ENCODE measurements at regions not wholly inside any gene's neighbourhood (a gene's known extent, or its start where the extent isn't known, plus 50 kb on each side); places are given as distances from the start of the nearest gene placed in this dataset.

DNA sequence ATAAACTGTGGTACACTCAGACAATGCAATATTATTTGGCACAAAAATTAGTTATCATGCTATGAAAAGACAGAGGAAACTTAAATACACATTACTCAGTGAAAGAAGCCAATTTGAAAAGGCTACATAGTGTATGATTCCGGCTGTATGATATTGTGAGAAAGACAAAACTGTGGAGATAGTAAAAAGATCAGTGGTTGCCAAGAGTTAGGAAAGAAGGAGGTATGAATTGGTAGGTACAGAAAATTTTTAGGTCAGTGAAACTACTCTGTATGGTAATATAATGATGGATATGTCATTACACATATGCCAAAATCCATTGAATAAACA, 458.8 kb upstream of the CBLB start (continued):
- TF ChIP-seq, protein P1, sequence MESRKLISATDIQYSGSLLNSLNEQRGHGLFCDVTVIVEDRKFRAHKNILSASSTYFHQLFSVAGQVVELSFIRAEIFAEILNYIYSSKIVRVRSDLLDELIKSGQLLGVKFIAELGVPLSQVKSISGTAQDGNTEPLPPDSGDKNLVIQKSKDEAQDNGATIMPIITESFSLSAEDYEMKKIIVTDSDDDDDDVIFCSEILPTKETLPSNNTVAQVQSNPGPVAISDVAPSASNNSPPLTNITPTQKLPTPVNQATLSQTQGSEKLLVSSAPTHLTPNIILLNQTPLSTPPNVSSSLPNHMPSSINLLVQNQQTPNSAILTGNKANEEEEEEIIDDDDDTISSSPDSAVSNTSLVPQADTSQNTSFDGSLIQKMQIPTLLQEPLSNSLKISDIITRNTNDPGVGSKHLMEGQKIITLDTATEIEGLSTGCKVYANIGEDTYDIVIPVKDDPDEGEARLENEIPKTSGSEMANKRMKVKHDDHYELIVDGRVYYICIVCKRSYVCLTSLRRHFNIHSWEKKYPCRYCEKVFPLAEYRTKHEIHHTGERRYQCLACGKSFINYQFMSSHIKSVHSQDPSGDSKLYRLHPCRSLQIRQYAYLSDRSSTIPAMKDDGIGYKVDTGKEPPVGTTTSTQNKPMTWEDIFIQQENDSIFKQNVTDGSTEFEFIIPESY (IDR thresholded peaks at IDR 0.05; ENCODE audit: borderline replicate concordance, low read depth): no peak
- no peak for TF ChIP-seq ELF1 (IDR thresholded peaks at IDR 0.05)

DNA sequence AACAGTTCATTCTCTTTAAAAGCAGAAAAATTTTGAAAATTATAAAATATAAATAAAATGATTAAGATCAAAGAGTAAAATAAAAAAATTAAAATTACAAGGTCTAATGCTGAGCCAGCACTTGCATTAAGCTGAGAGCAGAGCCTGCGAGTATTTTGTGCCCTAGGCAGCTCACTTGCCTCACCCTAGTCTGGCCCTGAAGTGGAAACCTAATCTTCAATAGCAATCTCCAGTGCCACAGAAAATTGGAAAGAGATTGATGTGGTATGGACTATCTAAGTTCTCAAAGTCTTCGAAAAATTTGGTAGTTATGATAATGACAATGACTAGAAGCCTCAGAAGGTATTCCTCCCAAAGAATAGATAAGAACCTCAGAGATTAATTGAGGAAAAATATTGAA, 459.4 kb upstream of the CBLB start:
- POLR2A ChIA-PET: no interaction called here
- TF ChIP-seq EZH2phosphoT487 (IDR thresholded peaks at IDR 0.05; ENCODE audit: borderline replicate concordance, low read depth) (no peak), GATA2 (CRISPR knock-in tag; IDR thresholded peaks at IDR 0.05) (peak; percentile 23; the same call in 1 of the 2 replicates)
- TF ChIP-seq, protein P2, sequence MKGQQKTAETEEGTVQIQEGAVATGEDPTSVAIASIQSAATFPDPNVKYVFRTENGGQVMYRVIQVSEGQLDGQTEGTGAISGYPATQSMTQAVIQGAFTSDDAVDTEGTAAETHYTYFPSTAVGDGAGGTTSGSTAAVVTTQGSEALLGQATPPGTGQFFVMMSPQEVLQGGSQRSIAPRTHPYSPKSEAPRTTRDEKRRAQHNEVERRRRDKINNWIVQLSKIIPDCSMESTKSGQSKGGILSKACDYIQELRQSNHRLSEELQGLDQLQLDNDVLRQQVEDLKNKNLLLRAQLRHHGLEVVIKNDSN (IDR thresholded peaks at IDR 0.05; ENCODE audit: borderline replicate concordance, low read depth): no peak
- Histone ChIP-seq H2AFZ (ENCODE audit: low read depth) (no peak overlapping the region), H3K27ac (ENCODE audit: low read depth in 2 of 2, low read length in 1 of 2) (no peak overlapping the region), H3K4me3 (ENCODE audit: low read depth in 2 of 2, low read length in 1 of 2) (no peak overlapping the region), H4K20me1 (ENCODE audit: insufficient read depth) (no peaks in the 10 kb centered on the region), H3K9me2 (no peaks in the 10 kb centered on the region), H3K9ac (no peak overlapping the region), H3K36me3 (replicated peaks in 1 of 2; ENCODE audit: control insufficient read depth in 1 of 2, insufficient read depth in 2 of 2, low read length in 1 of 2) (no peaks in the 10 kb centered on the region), H3K4me1 (ENCODE audit: control insufficient read depth in 1 of 2, insufficient read depth in 2 of 2, low read depth in 1 of 2, low read length in 1 of 2) (peaks cover 0 to 8% of the 10 kb centered on the region in 2 experiments; a peak in 3 of 4 replicates), H3K4me2 (no peak overlapping the region), H3K79me2 (ENCODE audit: insufficient read depth) (no peaks in the 10 kb centered on the region), H3F3A (replicated peaks; ENCODE audit: insufficient read depth) (no peaks in the 10 kb centered on the region), H3K27me3 (ENCODE audit: insufficient read depth) (no peaks in the 10 kb centered on the region), H3K9me3 (no peaks in the 10 kb centered on the region)
- 80% methylated on average over 2 of the region's 2 CpGs for WGBS (ENCODE audit: low lambda C conversion rate)
- DNase-seq: no peak
- CTCF ChIA-PET: no interaction called here

DNA sequence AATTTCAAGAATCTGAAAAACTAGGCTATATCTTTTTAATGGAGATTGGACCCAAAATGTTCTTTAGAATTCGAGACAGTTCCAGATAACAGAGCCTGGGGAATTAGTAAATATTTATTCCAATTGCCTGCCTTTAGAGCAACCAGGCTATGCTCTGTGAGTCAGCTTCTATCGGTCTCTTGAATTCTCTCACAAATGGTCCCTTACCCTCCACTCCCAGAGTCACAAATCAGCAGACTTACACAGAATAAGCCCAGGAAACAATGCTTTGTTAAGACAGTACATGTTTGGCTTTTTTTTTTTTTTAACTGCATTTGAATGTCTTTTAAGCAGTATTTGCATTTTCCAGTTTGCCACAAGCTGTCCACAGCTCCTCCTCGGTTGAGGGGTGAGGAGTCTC, 460.7 kb upstream of the CBLB start:
- no peak for DNase-seq
- ChIA-PET POLR2A (no interaction called here), CTCF (no interaction called here)
- Histone ChIP-seq H2AFZ (ENCODE audit: low read depth) (no peak overlapping the region), H3K4me1 (ENCODE audit: control insufficient read depth in 1 of 2, insufficient read depth in 2 of 2, low read depth in 1 of 2, low read length in 1 of 2) (peaks cover 0 to 8% of the 10 kb centered on the region in 2 experiments; a peak in 3 of 4 replicates), H4K20me1 (ENCODE audit: insufficient read depth) (no peaks in the 10 kb centered on the region), H3K4me3 (ENCODE audit: low read depth in 2 of 2, low read length in 1 of 2) (no peak overlapping the region), H3K9me3 (no peaks in the 10 kb centered on the region), H3K36me3 (replicated peaks in 1 of 2; ENCODE audit: control insufficient read depth in 1 of 2, insufficient read depth in 2 of 2, low read length in 1 of 2) (no peaks in the 10 kb centered on the region), H3F3A (replicated peaks; ENCODE audit: insufficient read depth) (no peaks in the 10 kb centered on the region), H3K9ac (no peak overlapping the region), H3K9me2 (no peaks in the 10 kb centered on the region), H3K27ac (ENCODE audit: low read depth in 2 of 2, low read length in 1 of 2) (no peak overlapping the region), H3K79me2 (ENCODE audit: insufficient read depth) (no peaks in the 10 kb centered on the region), H3K27me3 (ENCODE audit: insufficient read depth) (no peaks in the 10 kb centered on the region), H3K4me2 (no peak overlapping the region)
- 72% methylated on average over 3 of the region's 3 CpGs for WGBS (ENCODE audit: low lambda C conversion rate)
- no peak for TF ChIP-seq GATA2 (CRISPR knock-in tag; IDR thresholded peaks at IDR 0.05)
- TF ChIP-seq FOSL2 (IDR thresholded peaks at IDR 0.05; ENCODE audit: borderline replicate concordance, low read depth): no peak
- no peak for TF ChIP-seq RXRA (IDR thresholded peaks at IDR 0.05; ENCODE audit: borderline replicate concordance, low read depth)
- TF ChIP-seq, protein P3, sequence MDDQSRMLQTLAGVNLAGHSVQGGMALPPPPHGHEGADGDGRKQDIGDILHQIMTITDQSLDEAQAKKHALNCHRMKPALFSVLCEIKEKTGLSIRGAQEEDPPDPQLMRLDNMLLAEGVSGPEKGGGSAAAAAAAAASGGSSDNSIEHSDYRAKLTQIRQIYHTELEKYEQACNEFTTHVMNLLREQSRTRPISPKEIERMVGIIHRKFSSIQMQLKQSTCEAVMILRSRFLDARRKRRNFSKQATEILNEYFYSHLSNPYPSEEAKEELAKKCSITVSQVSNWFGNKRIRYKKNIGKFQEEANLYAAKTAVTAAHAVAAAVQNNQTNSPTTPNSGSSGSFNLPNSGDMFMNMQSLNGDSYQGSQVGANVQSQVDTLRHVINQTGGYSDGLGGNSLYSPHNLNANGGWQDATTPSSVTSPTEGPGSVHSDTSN (IDR thresholded peaks at IDR 0.05): no peak
- no peak for TF ChIP-seq NRF1 (IDR thresholded peaks at IDR 0.05; ENCODE audit: low read depth, low read length)
- TF ChIP-seq POLR2AphosphoS5 (IDR thresholded peaks at IDR 0.05; ENCODE audit: low read depth, low read length): no peak
- no peak for TF ChIP-seq TEAD4 (IDR thresholded peaks at IDR 0.05; ENCODE audit: borderline replicate concordance, insufficient read depth)
- TF ChIP-seq CHD2 (IDR thresholded peaks at IDR 0.05; ENCODE audit: low read length, partially characterized antibody): no peak
- TF ChIP-seq ELF1 (IDR thresholded peaks at IDR 0.05): no peak
- no peak for TF ChIP-seq RFX5 (IDR thresholded peaks at IDR 0.05; ENCODE audit: low read length)
- TF ChIP-seq MEF2A (IDR thresholded peaks at IDR 0.05; ENCODE audit: borderline replicate concordance, low read depth): no peak
- no peak for TF ChIP-seq TCF12 (IDR thresholded peaks at IDR 0.05)
- TF ChIP-seq, protein P4, sequence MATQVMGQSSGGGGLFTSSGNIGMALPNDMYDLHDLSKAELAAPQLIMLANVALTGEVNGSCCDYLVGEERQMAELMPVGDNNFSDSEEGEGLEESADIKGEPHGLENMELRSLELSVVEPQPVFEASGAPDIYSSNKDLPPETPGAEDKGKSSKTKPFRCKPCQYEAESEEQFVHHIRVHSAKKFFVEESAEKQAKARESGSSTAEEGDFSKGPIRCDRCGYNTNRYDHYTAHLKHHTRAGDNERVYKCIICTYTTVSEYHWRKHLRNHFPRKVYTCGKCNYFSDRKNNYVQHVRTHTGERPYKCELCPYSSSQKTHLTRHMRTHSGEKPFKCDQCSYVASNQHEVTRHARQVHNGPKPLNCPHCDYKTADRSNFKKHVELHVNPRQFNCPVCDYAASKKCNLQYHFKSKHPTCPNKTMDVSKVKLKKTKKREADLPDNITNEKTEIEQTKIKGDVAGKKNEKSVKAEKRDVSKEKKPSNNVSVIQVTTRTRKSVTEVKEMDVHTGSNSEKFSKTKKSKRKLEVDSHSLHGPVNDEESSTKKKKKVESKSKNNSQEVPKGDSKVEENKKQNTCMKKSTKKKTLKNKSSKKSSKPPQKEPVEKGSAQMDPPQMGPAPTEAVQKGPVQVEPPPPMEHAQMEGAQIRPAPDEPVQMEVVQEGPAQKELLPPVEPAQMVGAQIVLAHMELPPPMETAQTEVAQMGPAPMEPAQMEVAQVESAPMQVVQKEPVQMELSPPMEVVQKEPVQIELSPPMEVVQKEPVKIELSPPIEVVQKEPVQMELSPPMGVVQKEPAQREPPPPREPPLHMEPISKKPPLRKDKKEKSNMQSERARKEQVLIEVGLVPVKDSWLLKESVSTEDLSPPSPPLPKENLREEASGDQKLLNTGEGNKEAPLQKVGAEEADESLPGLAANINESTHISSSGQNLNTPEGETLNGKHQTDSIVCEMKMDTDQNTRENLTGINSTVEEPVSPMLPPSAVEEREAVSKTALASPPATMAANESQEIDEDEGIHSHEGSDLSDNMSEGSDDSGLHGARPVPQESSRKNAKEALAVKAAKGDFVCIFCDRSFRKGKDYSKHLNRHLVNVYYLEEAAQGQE (IDR thresholded peaks at IDR 0.05; ENCODE audit: low read depth, low read length): no peak
- TF ChIP-seq, protein P1 (IDR thresholded peaks at IDR 0.05; ENCODE audit: borderline replicate concordance, low read depth): no peak
- TF ChIP-seq TAF1 (IDR thresholded peaks at IDR 0.05; ENCODE audit: borderline replicate concordance, low read depth, low read length): no peak

All from SK-N-SH (cell line).